KMS-11 (cell line): ENCODE measurements at regions not wholly inside any gene's neighbourhood (a gene's known extent, or its start where the extent isn't known, plus 50 kb on each side); places are given as distances from the start of the nearest gene placed in this dataset.

Experiments used
- H2AFZ ChIP-seq: fragments of 200-600 bp; sonication (generic); 2 replicates; pipeline ENCODE4 v1.6.1; 2016; ENCODE audit warnings: antibody characterized with exemption, mixed run types, low read depth
- H3K27ac ChIP-seq: fragments of 200-600 bp; sonication (generic); 2 replicates; pipeline ENCODE4 v1.6.1; 2016; ENCODE audit warnings: mild to moderate bottlenecking, mixed run types
- H3K27me3 ChIP-seq: fragments of 200-600 bp; sonication (generic); 2 replicates; pipeline ENCODE4 v1.6.1; 2017; ENCODE audit warnings: mild to moderate bottlenecking, low read depth, mixed run types, moderate library complexity; ENCODE audit not compliant: insufficient read depth
- H3K36me3 ChIP-seq: fragments of 200-600 bp; sonication (generic); 2 replicates; pipeline ENCODE4 v1.6.1; 2017; ENCODE audit warnings: mild to moderate bottlenecking, mixed run types; ENCODE audit not compliant: insufficient read depth
- H3K4me1 ChIP-seq: fragments of 200-600 bp; sonication (generic); 2 replicates; pipeline ENCODE4 v1.6.1; 2016; ENCODE audit warnings: mild to moderate bottlenecking, low read depth, mixed run types; ENCODE audit not compliant: poor library complexity, severe bottlenecking
- H3K4me2 ChIP-seq: fragments of 200-600 bp; sonication (generic); 2 replicates; pipeline ENCODE4 v1.7.0; 2016; ENCODE audit warnings: mild to moderate bottlenecking, mixed run types
- H3K4me3 ChIP-seq: fragments of 200-600 bp; sonication (generic); IDR thresholded peaks from 2 replicates; pipeline ENCODE4 v1.6.1; 2017; ENCODE audit warnings: low read depth, low read length, mixed read lengths; ENCODE audit not compliant: insufficient read depth
- H3K79me2 ChIP-seq: fragments of 200-600 bp; sonication (generic); 2 replicates; pipeline ENCODE4 v1.6.1; 2016; ENCODE audit warnings: low read depth, mixed run types; ENCODE audit not compliant: insufficient read depth
- H3K9ac ChIP-seq: fragments of 200-600 bp; sonication (generic); 2 replicates; pipeline ENCODE4 v1.6.1; 2016; ENCODE audit warnings: mild to moderate bottlenecking, mixed run types
- H4K20me1 ChIP-seq: fragments of 200-600 bp; sonication (generic); 2 replicates; pipeline ENCODE4 v1.6.1; 2016; ENCODE audit warnings: mild to moderate bottlenecking, mixed run types; ENCODE audit not compliant: insufficient read depth
- TF ChIP-seq, protein P1 (sequence below): fragments of 200-600 bp; sonication (generic); conservative IDR thresholded peaks from 2 replicates; pipeline ENCODE4 v1.6.1; 2017; ENCODE audit warnings: low read depth, mild to moderate bottlenecking, antibody characterized with exemption, low read length, moderate library complexity, mixed read lengths

DNA sequence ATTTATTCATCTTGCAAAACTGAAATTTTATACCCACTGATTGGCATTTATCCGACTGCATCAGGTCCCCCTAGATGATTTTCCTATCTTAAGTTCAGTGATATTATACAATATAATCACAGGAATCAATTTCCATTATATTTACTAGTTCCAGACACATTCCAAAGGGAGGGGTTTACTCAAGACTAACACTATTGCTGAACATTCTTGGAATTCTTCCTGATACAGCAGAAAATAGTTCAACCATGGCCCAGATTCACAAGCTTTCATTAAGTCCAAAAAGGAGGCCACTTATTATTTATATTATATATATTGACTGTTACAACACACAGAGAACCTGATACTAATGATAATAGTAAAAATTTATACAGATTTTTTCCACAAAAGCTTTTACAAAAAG lies 2353.6 kb downstream of the PCDH7 start:
- Histone ChIP-seq H4K20me1 (no peaks in the 10 kb centered on the region), H3K9ac (no peak overlapping the region), H3K4me2 (no peak overlapping the region), H3K27me3 (no peaks in the 10 kb centered on the region), H3K27ac (no peak overlapping the region), H3K4me3 (no peak overlapping the region), H2AFZ (no peak overlapping the region), H3K36me3 (no peaks in the 10 kb centered on the region), H3K79me2 (no peaks in the 10 kb centered on the region), H3K4me1 (no peaks in the 10 kb centered on the region)
- TF ChIP-seq, protein P1, sequence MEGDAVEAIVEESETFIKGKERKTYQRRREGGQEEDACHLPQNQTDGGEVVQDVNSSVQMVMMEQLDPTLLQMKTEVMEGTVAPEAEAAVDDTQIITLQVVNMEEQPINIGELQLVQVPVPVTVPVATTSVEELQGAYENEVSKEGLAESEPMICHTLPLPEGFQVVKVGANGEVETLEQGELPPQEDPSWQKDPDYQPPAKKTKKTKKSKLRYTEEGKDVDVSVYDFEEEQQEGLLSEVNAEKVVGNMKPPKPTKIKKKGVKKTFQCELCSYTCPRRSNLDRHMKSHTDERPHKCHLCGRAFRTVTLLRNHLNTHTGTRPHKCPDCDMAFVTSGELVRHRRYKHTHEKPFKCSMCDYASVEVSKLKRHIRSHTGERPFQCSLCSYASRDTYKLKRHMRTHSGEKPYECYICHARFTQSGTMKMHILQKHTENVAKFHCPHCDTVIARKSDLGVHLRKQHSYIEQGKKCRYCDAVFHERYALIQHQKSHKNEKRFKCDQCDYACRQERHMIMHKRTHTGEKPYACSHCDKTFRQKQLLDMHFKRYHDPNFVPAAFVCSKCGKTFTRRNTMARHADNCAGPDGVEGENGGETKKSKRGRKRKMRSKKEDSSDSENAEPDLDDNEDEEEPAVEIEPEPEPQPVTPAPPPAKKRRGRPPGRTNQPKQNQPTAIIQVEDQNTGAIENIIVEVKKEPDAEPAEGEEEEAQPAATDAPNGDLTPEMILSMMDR, result no peak

DNA sequence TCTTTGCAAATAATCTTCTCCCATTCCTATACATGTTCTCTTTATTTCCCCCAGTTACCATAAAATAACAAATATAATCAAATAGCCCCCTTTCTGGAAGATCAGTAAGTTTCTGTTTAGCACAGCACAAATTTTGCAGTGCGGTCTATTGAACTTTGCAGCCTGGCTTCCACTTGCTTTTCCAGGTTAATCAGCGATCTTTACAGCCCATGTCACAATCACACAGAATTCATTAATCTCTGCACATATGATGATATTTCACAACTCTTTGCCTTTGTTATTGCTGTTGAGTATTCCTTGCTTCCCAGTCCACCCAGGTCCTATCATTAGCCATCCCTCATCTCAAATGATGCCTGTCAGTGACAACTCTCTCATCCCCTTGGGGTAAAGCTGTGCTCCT lies 2358.0 kb downstream of the PCDH7 start:
- Histone ChIP-seq H3K27ac (no peak overlapping the region), H3K4me1 (no peaks in the 10 kb centered on the region)
- TF ChIP-seq, protein P1, result no peak

DNA sequence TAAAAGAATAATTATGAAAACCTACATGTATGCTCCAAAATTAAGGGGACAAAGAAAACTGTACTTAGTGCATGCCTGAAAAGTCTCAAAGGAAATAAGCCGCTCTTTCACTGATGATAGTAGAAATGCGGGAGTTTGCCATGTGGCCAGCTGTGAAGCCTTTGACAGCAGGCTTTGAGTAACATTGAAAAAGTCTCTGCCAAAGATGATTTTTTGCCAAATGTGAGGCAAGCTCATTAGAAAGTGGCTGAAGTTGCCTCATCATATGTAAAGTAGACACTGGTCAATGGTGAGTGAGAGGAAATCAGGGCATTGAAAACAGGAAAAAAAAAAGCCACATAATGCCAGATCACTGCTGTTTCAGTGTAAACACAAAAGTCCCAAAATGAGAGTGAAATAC lies 2360.1 kb downstream of the PCDH7 start:
- Histone ChIP-seq H3K4me3 (no peak overlapping the region), H2AFZ (no peak overlapping the region), H3K79me2 (no peaks in the 10 kb centered on the region), H3K4me2 (no peak overlapping the region), H4K20me1 (no peaks in the 10 kb centered on the region), H3K27me3 (no peaks in the 10 kb centered on the region), H3K27ac (no peak overlapping the region), H3K36me3 (no peaks in the 10 kb centered on the region), H3K9ac (no peak overlapping the region), H3K4me1 (no peaks in the 10 kb centered on the region)
- TF ChIP-seq, protein P1, result no peak

More for the DNA sequence above, 2358.0 kb downstream of the PCDH7 start:
- no peaks in the 10 kb centered on the region for H3K27me3 ChIP-seq
- no peaks in the 10 kb centered on the region for H4K20me1 ChIP-seq
- H3K36me3 ChIP-seq, result no peaks in the 10 kb centered on the region
- H3K9ac ChIP-seq, result no peak overlapping the region
- H3K4me3 ChIP-seq, result no peak overlapping the region
- no peak overlapping the region for H3K4me2 ChIP-seq
- no peaks in the 10 kb centered on the region for H3K79me2 ChIP-seq
- no peak overlapping the region for H2AFZ ChIP-seq

DNA sequence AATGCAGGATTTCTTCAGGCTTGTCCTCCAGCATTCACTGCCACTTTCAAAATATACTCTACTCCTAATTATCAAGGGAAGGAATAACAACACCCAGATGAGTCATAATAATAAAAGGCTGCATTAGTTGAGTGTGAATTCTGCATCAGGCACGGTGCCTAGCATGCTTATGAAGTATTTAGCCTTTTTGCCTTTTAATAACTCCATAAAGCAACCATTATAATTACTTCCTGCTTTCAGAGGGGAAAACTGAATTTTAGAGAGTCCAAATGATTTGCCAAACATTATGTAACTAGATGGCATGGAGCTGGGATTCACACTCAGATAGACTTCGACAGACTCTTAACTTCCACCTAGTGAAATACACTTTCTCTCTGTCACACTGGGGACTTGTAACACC lies 2365.5 kb downstream of the PCDH7 start:
- H3K9ac ChIP-seq, result no peak overlapping the region

More for the DNA sequence above, 2365.5 kb downstream of the PCDH7 start:
- TF ChIP-seq, protein P1, result no peak
- Histone ChIP-seq H3K4me1 (peaks cover 6% of the 10 kb centered on the region), H2AFZ (no peak overlapping the region), H3K27ac (no peak overlapping the region), H3K79me2 (no peaks in the 10 kb centered on the region), H3K36me3 (no peaks in the 10 kb centered on the region), H3K4me3 (no peak overlapping the region), H4K20me1 (no peaks in the 10 kb centered on the region), H3K27me3 (no peaks in the 10 kb centered on the region), H3K4me2 (no peak overlapping the region)
